Panc1 (cell line): ENCODE measurements at regions not wholly inside any gene's neighbourhood (a gene's known extent, or its start where the extent isn't known, plus 50 kb on each side); places are given as distances from the start of the nearest gene placed in this dataset.

ENCODE experiments used
- ATAC-seq: fragments of 200-7000 bp; cut with Tn5 transposase; 2 replicates; pipeline ENCODE4 v1.9.1; 2020; ENCODE audit warnings: mild to moderate bottlenecking, moderate library complexity
- BruUV-seq: library from RNA; stranded (reverse); fragments of 400-500 nt; replicated peaks from 2 replicates; lab custom pipeline; 2021; lab: Mats Ljungman, UMichigan
- CTCF ChIA-PET: fragments of 300-600 bp; sonication (Branson Sonifier 250); formaldehyde crosslinking; loops from one replicate; lab custom pipeline; 2022; ENCODE audit warnings: antibody characterized with exemption; lab: Charles Lee
- POLR2A ChIA-PET: fragments of 300-600 bp; sonication (Branson Sonifier 250); formaldehyde crosslinking; loops from one replicate; lab custom pipeline; 2022; ENCODE audit warnings: antibody characterized with exemption; lab: Charles Lee
- DNase-seq: peaks from one replicate; pipeline ENCODE4 v3.0.0-alpha.2; 2010; ENCODE audit warnings: low read depth, low spot score
- H3K27ac ChIP-seq: 2 replicates; pipeline ENCODE4 v1.5.1; 2011; ENCODE audit warnings: mild to moderate bottlenecking, low read length, inconsistent platforms
- H3K27me3 ChIP-seq: fragments of 200-500 bp; sonication (Bioruptor generic); 2 replicates; pipeline ENCODE4 v1.6.0; 2014; ENCODE audit warnings: low read length, inconsistent platforms; ENCODE audit not compliant: control insufficient read depth, insufficient read depth
- H3K36me3 ChIP-seq: fragments of 200-500 bp; sonication (Bioruptor generic); 2 replicates; pipeline ENCODE4 v1.5.1; 2014; ENCODE audit warnings: inconsistent platforms, mild to moderate bottlenecking, low read length, moderate library complexity; ENCODE audit not compliant: control insufficient read depth, insufficient read depth
- H3K4me1 ChIP-seq: 2 replicates; pipeline ENCODE4 v1.5.1; 2011; ENCODE audit warnings: inconsistent platforms, mild to moderate bottlenecking, low read length, moderate library complexity; ENCODE audit not compliant: control insufficient read depth, insufficient read depth
- H3K4me3 ChIP-seq, 2 experiments: 2 replicates each; pipeline ENCODE4 v1.5.1; 2011 to 2012; ENCODE audit warnings: low read depth in 2 of 2, low read length in 2 of 2, mild to moderate bottlenecking in 2 of 2, inconsistent platforms in 1 of 2, moderate library complexity in 1 of 2
- H3K9me3 ChIP-seq: fragments of 200-500 bp; sonication (Bioruptor generic); 2 replicates; pipeline ENCODE4 v1.5.1; 2014; ENCODE audit warnings: low read depth, mild to moderate bottlenecking, inconsistent platforms, low read length, moderate library complexity; ENCODE audit not compliant: control insufficient read depth, insufficient read depth
- CTCF ChIP-seq: fragments of 450-650 bp; IDR thresholded peaks from 2 replicates; pipeline ENCODE4 v1.5.1; 2017; ENCODE audit warnings: mild to moderate bottlenecking
- POLR2AphosphoS5 ChIP-seq: IDR thresholded peaks from 2 replicates; pipeline ENCODE4 v1.6.1; 2012; ENCODE audit warnings: mild to moderate bottlenecking, low read depth, low read length, moderate library complexity
- REST ChIP-seq, 2 experiments: IDR thresholded peaks; 2 replicates each; pipeline ENCODE4 v1.6.1; 2011 to 2012; ENCODE audit warnings: low read depth in 2 of 2, control low read depth in 1 of 2, low read length in 1 of 2, mild to moderate bottlenecking in 1 of 2, moderate library complexity in 1 of 2; ENCODE audit not compliant: insufficient read depth in 1 of 2
- SIN3A ChIP-seq: IDR thresholded peaks from 2 replicates; pipeline ENCODE4 v1.6.1; 2012; ENCODE audit warnings: low read depth, mild to moderate bottlenecking, low read length, moderate library complexity, borderline replicate concordance; ENCODE audit not compliant: insufficient read depth
- TCF7L2 ChIP-seq: IDR thresholded peaks from 2 replicates; pipeline ENCODE4 v1.6.1; 2011; ENCODE audit warnings: mild to moderate bottlenecking, low read depth, low read length, inconsistent platforms
- in situ Hi-C: cut with HindIII; loops from 2 replicates; pipeline ENCODE4 v1.10.0; 2016; ENCODE audit warnings: low sequenced_read_pairs, low pct_unique_long_range_greater_than_20kb
- intact Hi-C: fragments of 100-400 bp; cut with micrococcal nuclease; formaldehyde crosslinking; loops from one replicate; pipeline ENCODE4 v1.10.0; 2022; ENCODE audit not compliant: unreplicated experiment

- in situ Hi-C loops = no loop called here
- Histone ChIP-seq H3K4me1 (no peaks in the 10 kb centered on the region), H3K27ac (no peak overlapping the region), H3K27me3 (no peaks in the 10 kb centered on the region), H3K36me3 (no peaks in the 10 kb centered on the region), H3K9me3 (no peaks in the 10 kb centered on the region), H3K4me3 (no peak overlapping the region)
- TF ChIP-seq SIN3A = no peak
- peak; percentile 74 for TF ChIP-seq CTCF
- no TSS peak for BruUV-seq
- intact Hi-C loops = no loop called here
- ChIA-PET CTCF (no interaction called here), POLR2A (no interaction called here)
- DNase-seq (no peak), ATAC-seq (peak; percentile 83)
Measured at GRCh38 chr6:156175971-156176421, 601.2 kb upstream of the ARID1B start.

GRCh38 chr6:156175433-156175832 lies 601.7 kb upstream of the ARID1B start:
- ChIA-PET CTCF (no interaction called here), POLR2A (no interaction called here)
- in situ Hi-C loops (no loop called here), intact Hi-C loops (no loop called here)
- no TSS peak for BruUV-seq
- ATAC-seq (no peak), DNase-seq (no peak)
- H3K4me1 ChIP-seq = no peaks in the 10 kb centered on the region
- no peaks in the 10 kb centered on the region for H3K36me3 ChIP-seq
- TF ChIP-seq SIN3A = no peak
- TF ChIP-seq TCF7L2 = no peak
- TF ChIP-seq REST (IDR thresholded peaks at IDR 0.05; ENCODE audit: insufficient read depth in 1 of 2, low read depth in 2 of 2, low read length in 1 of 2) = no peak
- TF ChIP-seq POLR2AphosphoS5 = no peak
- no peak for TF ChIP-seq CTCF
- H3K9me3 ChIP-seq = no peaks in the 10 kb centered on the region
- no peaks in the 10 kb centered on the region for H3K27me3 ChIP-seq
- no peak overlapping the region for H3K4me3 ChIP-seq
- H3K27ac ChIP-seq = 0 out of 2 replicates have a peak overlapping the region, but pooled peaks have one; percentile 2
